ENCODE measurements at regions not wholly inside any gene's neighbourhood (a gene's known extent, or its start where the extent isn't known, plus 50 kb on each side); places are given as distances from the start of the nearest gene placed in this dataset.
"Not testable (repeated sequence)": the region's sequence is repeated elsewhere in the genome, so short reads cannot be mapped to it uniquely, and the experiment has no call there.

- DNase-seq (ENCODE audit: low spot score) = peak; percentile 18
Observed at GRCh38 chr2:215657844-215658243, 222.0 kb upstream of the FN1 start.

- DNase-seq (ENCODE audit: low spot score) = no peak
Observed at GRCh38 chr2:215654148-215654819, 218.4 kb upstream of the FN1 start.

- no peak for DNase-seq (ENCODE audit: low spot score)
Observed at GRCh38 chr2:215653344-215654030, 217.6 kb upstream of the FN1 start.

GRCh38 chr2:215652388-215652787 lies 216.5 kb upstream of the FN1 start:
- DNase-seq (ENCODE audit: low spot score) = no peak

GRCh38 chr2:215651412-215651811 lies 215.5 kb upstream of the FN1 start:
- no peak for DNase-seq (ENCODE audit: low spot score)

- DNase-seq (ENCODE audit: low spot score) = no peak
Observed at GRCh38 chr2:215644233-215644897, 208.5 kb upstream of the FN1 start.

- no peak for DNase-seq (ENCODE audit: low spot score)
Observed at GRCh38 chr2:215638687-215639086, 202.8 kb upstream of the FN1 start.

- DNase-seq (ENCODE audit: low spot score) = no peak
Observed at GRCh38 chr2:215637651-215638050, 201.8 kb upstream of the FN1 start.

- no peak for DNase-seq (ENCODE audit: low spot score)
Observed at GRCh38 chr2:215636816-215637215, 200.9 kb upstream of the FN1 start.

GRCh38 chr2:215635788-215636139 lies 199.9 kb upstream of the FN1 start:
- DNase-seq (ENCODE audit: low spot score) = no peak

GRCh38 chr2:215635071-215635787 lies 199.4 kb upstream of the FN1 start:
- no peak for DNase-seq (ENCODE audit: low spot score)

GRCh38 chr2:215633360-215633759 lies 197.5 kb upstream of the FN1 start:
- DNase-seq (ENCODE audit: low spot score) = no peak

GRCh38 chr2:215631696-215632095 lies 195.8 kb upstream of the FN1 start:
- no peak for DNase-seq (ENCODE audit: low spot score)

- not testable (repeated sequence) for DNase-seq (ENCODE audit: low spot score)
Observed at GRCh38 chr2:215630796-215631195, 194.9 kb upstream of the FN1 start.

GRCh38 chr2:215627771-215628170 lies 191.9 kb upstream of the FN1 start:
- no peak for DNase-seq (ENCODE audit: low spot score)

GRCh38 chr2:215626812-215627281 lies 191.0 kb upstream of the FN1 start:
- DNase-seq (ENCODE audit: low spot score) = no peak

GRCh38 chr2:215626063-215626462 lies 190.2 kb upstream of the FN1 start:
- no peak for DNase-seq (ENCODE audit: low spot score)

GRCh38 chr2:215625207-215625606 lies 189.3 kb upstream of the FN1 start:
- DNase-seq (ENCODE audit: low spot score) = no peak

- no peak for DNase-seq (ENCODE audit: low spot score)
Observed at GRCh38 chr2:215624423-215624829, 188.6 kb upstream of the FN1 start.

- no peak for DNase-seq (ENCODE audit: low spot score)
Observed at GRCh38 chr2:215622837-215623236, 187.0 kb upstream of the FN1 start.

GRCh38 chr2:215621381-215621780 lies 185.5 kb upstream of the FN1 start:
- no peak for DNase-seq (ENCODE audit: low spot score)

GRCh38 chr2:215620528-215620927 lies 184.7 kb upstream of the FN1 start:
- no peak for DNase-seq (ENCODE audit: low spot score)

- DNase-seq (ENCODE audit: low spot score) = no peak
Observed at GRCh38 chr2:215619989-215620388, 184.1 kb upstream of the FN1 start.
